HG03045 (cell line): ENCODE measurements at regions not wholly inside any gene's neighbourhood (a gene's known extent, or its start where the extent isn't known, plus 50 kb on each side); places are given as distances from the start of the nearest gene placed in this dataset.

Experiments used
- ATAC-seq: cut with Tn5 transposase; IDR thresholded peaks from one replicate; pipeline ENCODE4 v1.9.1; 2021; ENCODE audit warnings: mild to moderate bottlenecking, moderate library complexity; ENCODE audit not compliant: unreplicated experiment

DNA sequence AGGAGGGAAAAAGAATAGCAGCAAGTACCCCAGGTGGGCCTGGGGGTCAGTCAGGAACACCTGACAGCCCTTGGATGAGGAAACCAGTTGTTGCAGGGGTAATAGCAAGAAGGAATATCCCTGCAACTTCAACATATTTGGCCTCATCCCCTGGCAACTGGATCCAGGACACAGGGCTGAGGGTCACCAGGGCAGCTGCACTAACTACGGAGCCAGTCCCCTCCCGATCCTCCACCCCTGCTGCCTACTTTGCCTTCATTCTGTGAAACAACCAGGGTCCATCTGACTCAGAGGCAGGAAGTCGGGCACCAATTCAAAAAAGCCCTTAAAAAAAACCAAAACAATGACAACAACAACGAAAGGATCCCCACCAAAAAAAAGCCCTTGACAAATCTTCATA lies 52.9 kb downstream of the FRMPD3 start:
- no peak for ATAC-seq

DNA sequence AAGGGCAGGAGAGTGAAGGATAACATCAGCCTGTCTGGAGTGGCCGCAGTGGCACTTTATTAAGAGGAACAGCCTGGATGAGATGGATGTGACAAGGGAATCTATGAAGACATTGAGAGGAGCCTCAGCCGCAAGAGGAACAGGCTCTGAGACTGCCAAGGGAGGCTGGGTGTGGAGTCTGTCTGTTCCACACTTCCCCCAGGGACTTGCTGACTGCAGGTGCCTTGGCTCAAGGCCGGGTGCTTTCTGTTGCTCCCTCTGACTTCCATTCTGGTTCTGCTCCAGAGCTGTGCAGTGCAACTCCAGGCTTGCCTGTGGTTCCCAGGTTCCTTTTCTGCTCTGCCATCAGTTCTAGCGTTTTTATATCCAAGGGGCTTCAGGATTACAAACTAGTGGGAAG lies 54.6 kb downstream of the FRMPD3 start:
- no peak for ATAC-seq

DNA sequence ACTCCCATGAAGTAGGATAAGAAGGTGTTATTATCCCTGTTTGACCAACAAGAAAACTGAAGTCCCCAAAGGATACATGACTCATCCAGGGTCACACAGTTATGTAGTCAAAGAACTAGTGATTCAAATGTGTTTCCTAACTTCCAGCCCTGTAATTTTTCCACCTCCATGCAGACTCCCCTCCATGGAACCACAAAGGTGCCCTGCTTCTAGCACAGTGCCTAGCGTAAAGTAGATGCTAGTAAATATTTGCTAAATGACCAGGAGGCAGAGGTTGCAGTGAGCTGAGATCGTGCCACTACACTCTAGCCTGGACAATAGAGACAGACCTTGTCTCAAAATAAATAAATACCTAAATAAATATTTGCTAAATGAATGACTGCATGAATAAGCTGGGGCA lies 55.8 kb downstream of the FRMPD3 start:
- no peak for ATAC-seq

DNA sequence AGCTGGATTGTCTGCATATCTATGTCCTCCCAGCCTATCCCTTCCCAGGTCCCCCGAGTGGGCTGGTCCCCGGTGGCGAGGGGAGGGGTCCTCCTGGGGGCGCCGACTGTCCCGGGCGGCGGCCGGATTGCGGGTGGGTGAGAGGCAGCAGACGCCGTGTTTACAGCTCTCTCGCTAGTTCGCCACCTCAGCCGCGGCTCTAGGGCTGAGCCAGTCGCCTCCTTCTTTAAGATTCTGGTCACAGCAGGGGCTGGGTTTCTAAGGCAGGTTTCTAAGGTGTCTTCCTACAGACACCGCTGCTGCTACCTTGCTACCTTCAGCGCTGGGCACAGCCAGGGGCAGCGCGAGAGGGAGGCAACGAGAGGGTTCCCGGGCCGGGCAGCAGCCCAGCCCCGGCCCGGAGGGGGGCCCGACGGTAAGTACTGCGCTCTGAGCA lies 57.2 kb downstream of the FRMPD3 start:
- no peak for ATAC-seq

DNA sequence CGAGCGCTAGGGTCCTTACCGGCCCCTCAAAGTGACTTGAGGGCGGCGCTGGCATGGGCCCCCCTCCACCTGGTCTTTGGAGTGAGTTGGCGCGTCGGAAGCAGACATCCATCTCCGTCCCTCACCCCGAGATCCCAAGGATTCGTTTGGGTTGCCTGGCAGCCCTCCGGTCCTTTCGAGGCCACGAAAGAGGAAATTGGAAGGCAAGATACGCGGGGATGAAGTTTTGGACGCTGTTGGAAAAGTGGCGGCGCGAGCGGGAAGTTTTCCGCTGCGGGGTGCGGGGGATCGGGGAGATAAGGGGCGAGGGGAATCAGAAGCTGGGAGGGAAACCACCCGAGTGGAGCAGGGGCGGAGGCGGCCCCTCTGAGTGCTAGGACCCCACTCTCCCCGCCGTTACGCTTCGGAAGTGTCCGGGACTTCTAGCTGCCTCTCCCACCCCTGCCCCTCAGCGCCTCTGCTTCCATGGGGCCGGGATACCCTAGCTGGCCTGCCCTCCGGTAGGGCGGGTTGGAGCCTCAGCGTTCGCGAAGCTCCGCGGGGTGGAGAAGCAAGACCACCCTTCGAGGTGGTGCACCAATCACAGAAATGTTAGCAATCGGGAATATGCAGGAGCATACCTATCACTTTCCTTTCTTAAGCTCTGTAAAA lies 57.8 kb downstream of the FRMPD3 start:
- no peak for ATAC-seq

DNA sequence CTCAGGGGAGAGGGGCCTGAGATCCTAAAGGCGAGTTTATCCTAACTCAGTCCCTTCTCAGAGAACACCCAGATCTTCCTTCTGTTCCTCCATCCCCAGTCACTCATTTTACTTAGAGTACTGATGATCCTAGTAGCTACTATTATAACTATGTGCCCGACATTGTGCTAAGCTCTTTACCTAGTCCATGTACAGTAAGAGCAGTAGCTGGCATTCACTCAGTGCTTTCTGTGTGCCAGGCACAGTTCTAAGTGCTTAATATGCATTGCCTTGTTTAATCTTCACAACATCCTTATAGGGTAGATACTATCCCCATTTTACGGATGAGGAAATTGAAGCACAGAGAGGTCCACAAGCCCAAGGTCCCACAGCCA lies 58.3 kb downstream of the FRMPD3 start:
- ATAC-seq: no peak

DNA sequence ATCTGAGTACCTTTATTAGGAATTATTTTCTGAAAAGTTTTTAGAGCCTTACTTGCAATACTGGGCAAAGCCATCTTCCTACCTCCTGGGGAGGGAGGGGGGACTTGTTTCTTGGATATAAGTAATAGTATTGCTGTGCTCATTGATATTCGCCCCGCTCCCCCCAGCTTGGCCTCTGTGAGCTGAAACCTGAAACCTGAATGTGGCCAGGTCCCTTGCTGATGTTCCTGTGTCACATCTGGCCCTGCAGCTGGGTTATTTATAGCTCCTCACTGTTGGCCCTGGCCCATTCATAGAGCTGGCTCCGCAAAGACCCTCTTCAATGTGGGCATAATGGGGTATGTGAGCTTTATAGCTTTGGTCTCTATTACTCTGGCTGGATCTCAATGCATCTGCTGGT lies 59.5 kb downstream of the FRMPD3 start:
- no peak for ATAC-seq

DNA sequence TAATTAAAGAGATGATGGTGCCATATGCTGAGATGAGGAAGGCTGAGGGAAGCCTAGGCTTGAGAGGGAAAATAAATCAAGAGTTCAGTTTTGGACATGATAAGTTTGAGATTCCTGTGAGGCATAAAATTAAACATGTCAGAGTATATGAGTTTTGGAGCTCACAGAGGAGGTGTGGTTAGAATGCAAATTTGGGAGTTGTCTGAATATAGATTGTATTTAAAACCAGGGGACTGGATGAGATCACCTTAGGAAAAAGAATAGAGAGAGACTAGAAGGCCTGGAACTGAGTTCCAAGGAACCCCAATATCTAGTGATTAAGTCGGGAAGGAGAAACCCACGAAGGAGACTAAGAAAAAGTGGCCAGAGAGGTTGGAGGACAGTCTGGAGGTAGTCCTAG lies 65.5 kb downstream of the FRMPD3 start:
- no peak for ATAC-seq

DNA sequence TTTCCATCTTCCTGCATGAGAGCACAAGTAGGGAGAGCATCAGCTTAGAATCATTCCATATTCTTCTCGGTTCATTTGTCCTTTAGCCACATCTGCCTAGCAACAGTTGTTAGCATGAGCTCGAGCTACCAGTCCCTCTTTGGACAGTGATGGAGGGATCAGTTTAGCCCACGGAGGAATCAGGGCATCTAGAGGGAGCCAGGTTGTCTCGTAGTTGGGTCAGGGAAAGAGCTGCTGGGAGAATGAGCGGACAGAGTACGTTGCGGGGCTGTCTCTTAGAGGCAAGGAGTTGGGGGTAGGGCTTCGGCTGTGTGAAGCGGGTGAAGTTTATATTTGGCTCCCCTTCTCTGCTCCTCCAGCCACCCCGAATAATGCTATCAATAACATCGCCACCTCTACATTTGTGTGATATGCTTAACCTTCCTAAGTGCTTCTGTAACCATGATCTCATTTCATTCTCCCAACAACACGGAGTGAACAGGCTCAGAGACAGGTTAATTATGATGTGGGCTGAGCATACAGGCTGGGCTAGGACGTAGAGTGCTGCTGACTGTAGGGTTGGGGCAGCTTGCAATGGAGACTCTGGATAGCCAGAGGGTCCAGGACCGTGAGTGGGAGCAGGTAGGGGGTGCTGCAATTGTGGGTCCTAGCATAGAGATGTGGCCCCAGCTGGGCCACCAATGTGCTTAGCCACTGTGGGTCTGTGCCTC lies 72.6 kb downstream of the FRMPD3 start:
- no peak for ATAC-seq

DNA sequence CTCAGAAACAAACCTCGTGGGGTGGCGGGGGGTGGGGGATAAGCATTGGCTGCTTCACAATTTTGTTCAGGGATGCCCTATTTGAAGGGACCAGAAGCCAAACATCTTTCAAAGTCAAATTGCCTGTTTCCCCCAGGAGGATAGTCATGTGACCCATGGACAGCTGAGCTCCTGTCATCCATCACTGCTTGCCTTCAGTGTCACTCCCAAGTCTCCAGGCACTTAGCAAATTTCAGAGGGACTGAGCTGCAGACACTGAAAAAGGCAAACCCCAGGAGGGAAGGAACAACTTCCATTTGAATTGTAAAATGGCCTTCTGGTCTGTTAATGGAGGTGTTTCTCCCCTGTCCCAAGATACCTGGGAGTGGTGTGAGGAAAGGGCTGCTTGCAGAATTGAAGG lies 73.4 kb downstream of the FRMPD3 start:
- ATAC-seq: no peak

DNA sequence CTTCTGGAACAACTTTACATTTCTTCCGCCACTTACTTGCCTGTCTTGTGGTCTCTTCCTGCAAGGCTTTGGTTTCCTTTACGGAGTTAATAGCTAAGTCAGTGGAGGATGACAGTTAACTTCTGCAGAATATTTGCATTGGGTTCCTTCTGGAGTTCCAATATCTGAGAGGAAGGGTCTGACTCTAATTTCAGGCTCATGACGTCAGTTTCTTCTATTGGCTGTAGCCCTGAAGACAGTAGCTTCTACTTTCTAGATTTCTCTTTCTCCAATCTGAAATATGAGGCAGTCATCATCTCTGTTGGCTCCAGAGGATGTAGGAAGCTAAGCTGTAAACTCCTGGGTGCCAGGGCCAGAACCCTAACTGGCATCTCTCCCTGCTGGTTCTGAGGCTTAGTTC lies 76.7 kb downstream of the FRMPD3 start:
- ATAC-seq: no peak

DNA sequence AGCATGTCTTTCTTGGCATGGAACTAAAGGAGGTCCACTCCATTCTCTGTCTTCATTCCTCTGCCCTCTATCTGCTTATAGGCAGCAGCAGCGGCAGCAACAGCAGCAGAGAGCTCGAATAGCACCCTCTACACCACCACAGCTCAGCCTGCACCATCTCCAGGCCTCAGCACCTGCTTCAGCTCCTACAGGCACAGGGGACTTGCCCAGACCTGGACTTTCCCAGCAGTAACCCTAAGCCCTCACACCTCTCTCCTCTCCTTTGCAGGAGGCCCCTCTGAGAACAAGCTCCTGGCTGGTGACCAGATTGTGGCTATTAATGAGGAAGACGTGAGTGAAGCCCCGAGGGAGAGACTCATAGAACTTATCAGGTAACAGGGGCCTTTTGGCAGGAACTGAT lies 80.7 kb downstream of the FRMPD3 start:
- ATAC-seq: no peak

DNA sequence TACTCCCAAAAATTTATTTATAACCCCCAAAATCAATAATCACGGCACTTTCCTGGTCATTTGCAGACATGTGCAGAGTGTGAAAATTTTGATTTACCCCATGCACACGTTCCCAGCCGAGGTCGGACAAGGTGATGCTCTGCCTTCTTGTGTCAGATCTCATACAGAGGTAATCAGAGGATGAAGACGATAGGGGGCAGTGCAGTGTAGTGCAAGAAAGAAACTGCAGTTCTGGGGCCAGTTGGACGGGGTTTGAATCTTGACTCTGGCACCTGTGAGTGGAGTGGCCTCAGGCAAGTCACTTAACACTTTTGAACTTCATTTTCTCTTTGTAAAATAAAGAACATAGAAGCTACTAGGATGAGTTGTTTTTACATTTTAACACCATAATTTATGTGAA lies 88.4 kb downstream of the FRMPD3 start:
- no peak for ATAC-seq

DNA sequence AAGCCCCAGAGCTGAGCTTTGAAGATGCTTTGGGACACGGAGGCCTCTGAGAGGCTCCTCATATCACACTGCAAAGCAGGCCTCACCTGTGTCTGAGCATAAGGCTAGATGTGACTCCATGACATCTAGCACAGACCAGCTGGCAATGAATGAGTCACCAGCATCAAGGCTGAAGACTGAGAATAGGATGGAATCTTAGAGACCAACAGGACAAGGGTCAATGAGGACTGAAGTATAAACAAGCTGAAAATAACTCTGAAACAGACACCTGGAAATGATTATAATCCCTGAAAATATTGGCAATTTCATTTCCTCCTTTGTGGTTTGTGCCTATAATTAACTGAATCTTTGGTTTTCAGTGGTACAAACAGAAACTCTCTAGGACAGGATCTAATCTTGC lies 87.1 kb upstream of the PRPS1 start:
- no peak for ATAC-seq

DNA sequence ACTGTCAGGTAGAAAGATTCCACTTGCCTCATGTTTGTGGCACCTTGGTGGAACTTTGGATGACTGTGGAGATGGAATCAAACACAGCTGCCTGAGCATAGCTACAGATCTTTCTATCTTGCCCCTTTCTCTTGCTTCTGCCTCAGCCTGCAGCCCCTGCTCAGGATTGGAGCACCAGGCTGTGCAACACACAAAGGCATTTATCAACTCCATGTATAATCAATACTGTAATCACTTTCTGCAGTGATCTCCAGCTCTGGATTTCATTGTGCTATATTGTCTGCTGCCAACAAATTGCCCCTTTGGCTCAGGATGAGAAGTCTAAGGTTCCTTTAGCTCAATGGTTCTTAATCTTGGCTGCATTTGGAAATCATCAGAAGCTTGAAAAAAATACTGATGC lies 86.3 kb upstream of the PRPS1 start:
- ATAC-seq: no peak

DNA sequence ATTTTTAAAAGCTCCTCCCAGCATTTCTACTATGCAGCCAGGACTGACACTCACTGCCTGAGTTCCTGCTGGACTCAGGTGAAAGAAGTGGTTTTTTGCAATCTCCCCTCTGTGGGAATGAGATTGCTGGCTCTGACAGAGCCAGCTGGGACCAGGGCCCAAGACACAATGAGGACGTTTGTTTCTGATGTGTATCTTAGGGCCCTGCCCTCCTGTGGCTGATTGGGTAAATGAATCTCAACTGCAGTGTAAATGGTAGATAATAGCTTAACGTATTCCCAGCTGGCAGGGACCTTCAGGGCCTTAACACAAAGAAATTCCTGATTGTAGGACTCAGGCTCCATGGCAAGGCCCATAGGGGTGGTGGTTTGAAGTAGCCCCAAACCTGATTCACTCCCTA lies 85.8 kb upstream of the PRPS1 start:
- ATAC-seq: no peak

DNA sequence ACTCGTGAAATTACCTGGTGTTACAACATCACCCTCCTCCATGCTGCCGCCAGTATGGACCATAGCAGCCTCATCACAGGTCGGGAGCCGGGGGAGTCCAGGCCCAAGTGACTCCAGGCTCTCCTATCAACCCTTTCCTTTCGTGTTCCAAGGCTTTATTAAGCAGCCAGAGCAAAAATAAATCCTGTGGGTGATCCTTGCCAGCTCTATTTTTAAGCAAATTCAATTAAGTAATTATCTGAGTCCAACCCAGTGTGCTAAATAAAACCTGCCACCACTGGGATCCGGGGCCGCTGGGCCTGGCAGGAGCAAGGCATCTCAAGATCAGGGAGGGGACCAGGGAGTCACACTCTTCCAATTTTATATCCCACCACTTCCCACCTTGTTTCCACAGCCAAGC lies 80.7 kb upstream of the PRPS1 start:
- no peak for ATAC-seq

DNA sequence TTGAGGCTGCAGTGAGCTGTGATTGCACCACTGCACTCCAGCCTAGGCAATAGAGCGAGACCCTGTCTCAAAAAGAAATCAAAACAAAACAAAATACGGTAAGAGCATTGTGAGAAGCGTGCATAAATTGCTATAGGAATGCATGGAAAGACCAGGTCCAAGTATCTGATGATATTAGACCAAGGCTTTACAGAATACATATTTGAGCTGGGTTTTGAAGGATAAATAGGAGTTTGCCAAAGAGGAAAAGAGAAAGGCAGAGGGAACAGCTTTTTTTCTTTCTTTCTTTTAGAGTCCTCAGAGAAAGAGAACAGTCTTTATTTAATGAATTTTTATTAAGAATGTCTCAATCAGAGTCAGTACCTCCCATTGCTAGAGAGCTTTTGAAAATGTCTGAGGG lies 79.5 kb upstream of the PRPS1 start:
- ATAC-seq: no peak

DNA sequence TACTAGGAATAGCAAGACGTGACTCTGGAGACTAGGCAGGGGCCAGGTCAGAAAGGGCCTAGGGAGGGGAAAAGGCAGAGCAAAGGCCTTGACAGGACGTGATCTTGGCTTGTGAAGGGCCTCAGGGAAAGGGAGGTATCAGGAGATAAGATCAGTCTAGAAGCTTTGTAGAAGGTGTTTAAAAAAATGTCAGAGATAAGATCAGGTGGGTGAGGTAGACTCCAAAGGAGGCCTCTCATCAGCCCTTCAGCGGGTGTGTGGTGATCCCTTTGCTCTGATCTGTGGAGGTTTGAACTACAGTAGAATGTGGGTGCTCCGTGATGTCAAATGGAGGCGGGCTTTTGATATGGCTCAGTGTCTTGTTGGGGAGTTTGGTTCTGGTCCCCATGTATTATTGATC lies 78.8 kb upstream of the PRPS1 start:
- no peak for ATAC-seq

DNA sequence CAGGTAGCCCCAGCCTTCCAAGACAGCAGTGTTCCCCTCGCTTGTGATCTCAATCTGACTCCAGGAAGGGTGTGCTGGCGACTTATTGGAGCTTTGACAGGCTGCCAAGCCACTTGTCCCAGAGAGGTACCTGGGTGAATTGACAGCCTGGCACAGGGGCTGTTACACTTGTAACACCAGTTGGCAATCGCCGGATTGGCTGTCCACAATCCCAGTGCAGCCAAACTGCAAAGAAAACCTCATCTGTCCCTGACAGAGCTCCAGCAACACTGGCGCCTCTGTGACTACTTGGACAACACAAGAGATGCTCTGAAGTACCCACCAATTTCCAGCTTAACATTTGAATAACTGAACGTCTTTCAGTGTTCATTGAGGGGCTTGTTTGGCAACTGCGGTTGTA lies 76.8 kb upstream of the PRPS1 start:
- ATAC-seq: no peak

DNA sequence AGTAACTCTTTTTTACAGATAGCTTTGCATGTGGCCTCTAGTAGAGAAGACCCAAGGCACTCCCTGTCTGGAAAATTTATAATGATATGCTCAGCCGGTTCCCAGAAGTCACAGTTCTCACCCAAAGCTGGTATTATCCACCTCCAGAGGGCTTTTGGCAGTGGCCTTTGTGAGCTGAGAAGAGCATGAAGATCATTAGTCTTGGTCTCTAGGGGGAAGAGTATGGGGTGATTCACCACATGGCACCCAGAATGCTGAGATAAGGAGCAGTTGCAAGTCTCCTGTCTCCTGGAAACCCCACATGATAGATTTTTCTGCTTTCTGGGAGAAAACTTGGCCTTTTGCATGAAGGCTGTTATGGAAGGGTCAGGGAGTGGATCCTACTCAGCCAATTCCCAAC lies 75.4 kb upstream of the PRPS1 start:
- no peak for ATAC-seq

DNA sequence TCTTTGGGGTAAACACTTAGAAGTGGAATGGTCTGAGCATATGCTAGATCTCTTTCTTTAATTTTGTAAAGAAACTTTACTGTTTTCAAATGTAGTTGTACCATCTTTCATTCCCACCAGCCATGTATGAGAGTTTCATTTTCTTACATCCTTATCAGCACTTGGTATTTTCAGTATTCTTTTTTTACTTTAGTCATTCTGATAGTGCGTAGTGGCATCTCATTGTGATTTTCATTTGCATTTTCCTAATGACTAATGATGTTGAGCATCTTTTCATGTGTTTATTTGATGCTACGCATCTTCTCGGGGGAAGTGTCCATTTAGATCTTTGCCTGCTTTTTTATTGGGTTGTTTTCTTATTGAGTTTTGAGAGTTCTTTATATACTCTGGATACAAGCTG lies 71.3 kb upstream of the PRPS1 start:
- no peak for ATAC-seq

DNA sequence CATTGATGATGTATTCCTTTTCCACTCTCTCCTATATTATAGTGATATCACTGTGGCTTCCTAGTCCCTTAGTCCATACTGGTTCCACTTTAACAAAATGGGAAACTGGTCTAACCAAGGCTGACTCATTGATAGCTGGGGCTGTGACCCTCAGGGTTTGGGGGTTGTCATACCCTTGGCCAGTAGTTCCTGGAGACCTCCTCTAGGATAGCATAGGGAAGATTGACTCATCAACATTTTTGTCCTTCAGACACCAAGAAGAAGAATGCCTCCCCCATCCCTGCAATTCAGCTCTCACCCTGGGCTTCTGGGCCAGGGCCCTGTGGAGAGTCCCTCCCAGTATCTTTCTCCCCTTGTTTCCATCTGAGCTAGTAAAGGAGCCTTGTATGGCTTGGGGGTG lies 68.8 kb upstream of the PRPS1 start:
- no peak for ATAC-seq
